IMR-90 (cell line): ENCODE measurements at regions not wholly inside any gene's neighbourhood (a gene's known extent, or its start where the extent isn't known, plus 50 kb on each side); places are given as distances from the start of the nearest gene placed in this dataset.

Source experiments
- ATAC-seq: fragments of 200-7000 bp; cut with Tn5 transposase; 2 replicates; pipeline ENCODE4 v1.9.1; 2020; ENCODE audit warnings: low read depth, mild to moderate bottlenecking, moderate library complexity
- BruUV-seq: library from RNA; stranded (reverse); fragments of 400-500 nt; replicated peaks from 2 replicates; lab custom pipeline; 2021; lab: Mats Ljungman, UMichigan
- CTCF ChIA-PET: fragments of 300-600 bp; formaldehyde crosslinking; extraction: SDS; loops from one replicate; lab custom pipeline; 2021; ENCODE audit warnings: antibody characterized with exemption; lab: Yijun Ruan, JAX
- POLR2A ChIA-PET: fragments of 300-600 bp; sonication (Branson Sonifier 250); formaldehyde crosslinking; loops from one replicate; lab custom pipeline; 2022; ENCODE audit warnings: antibody characterized with exemption; ENCODE audit not compliant: unreplicated experiment; lab: Charles Lee
- DNase-seq: peaks from one replicate; pipeline ENCODE4 v3.0.0; 2013
- H2AFZ ChIP-seq: replicated peaks from 2 replicates; pipeline ENCODE3; 2013; ENCODE audit warnings: low read length, mild to moderate bottlenecking; ENCODE audit not compliant: poor library complexity
- H2AK5ac ChIP-seq: 2 replicates; pipeline ENCODE4 v1.6.1; 2013; ENCODE audit warnings: low read depth, low read length, inconsistent platforms
- H2AK9ac ChIP-seq: replicated peaks from 2 replicates; pipeline ENCODE3; 2013; ENCODE audit warnings: mild to moderate bottlenecking, low read depth, low read length, moderate library complexity; ENCODE audit not compliant: poor library complexity
- H2BK120ac ChIP-seq: 2 replicates; pipeline ENCODE4 v1.6.1; 2013; ENCODE audit warnings: low read depth, low read length, inconsistent platforms
- H2BK15ac ChIP-seq: 3 replicates; pipeline ENCODE4 v1.6.1; 2013; ENCODE audit warnings: low read depth, low read length, inconsistent platforms
- H2BK20ac ChIP-seq: 2 replicates; pipeline ENCODE4 v1.6.1; 2013; ENCODE audit warnings: low read depth, mild to moderate bottlenecking, inconsistent platforms, low read length, moderate library complexity
- H2BK5ac ChIP-seq: 2 replicates; pipeline ENCODE4 v1.6.1; 2013; ENCODE audit warnings: mild to moderate bottlenecking, low read depth, low read length, inconsistent platforms; ENCODE audit not compliant: poor library complexity, severe bottlenecking
- H3K14ac ChIP-seq: replicated peaks from 2 replicates; pipeline ENCODE4 v1.6.1; 2013; ENCODE audit warnings: low read depth, low read length, inconsistent platforms
- H3K18ac ChIP-seq: 2 replicates; pipeline ENCODE4 v1.6.1; 2013; ENCODE audit warnings: low read depth, low read length, control low read depth
- H3K23ac ChIP-seq: 2 replicates; pipeline ENCODE4 v1.6.1; 2013; ENCODE audit warnings: low read depth, low read length, inconsistent platforms
- H3K27ac ChIP-seq: 2 replicates; pipeline ENCODE4 v1.5.1; 2013; ENCODE audit warnings: mild to moderate bottlenecking, control low read depth, low read length; ENCODE audit not compliant: insufficient read depth
- H3K27me3 ChIP-seq: 2 replicates; pipeline ENCODE4 v1.6.1; 2013; ENCODE audit warnings: low read length; ENCODE audit not compliant: control insufficient read depth, insufficient read depth
- H3K36me3 ChIP-seq: 2 replicates; pipeline ENCODE4 v1.6.1; 2013; ENCODE audit warnings: low read length, mixed read lengths; ENCODE audit not compliant: control insufficient read depth, insufficient read depth
- H3K4ac ChIP-seq: 2 replicates; pipeline ENCODE4 v1.6.1; 2013; ENCODE audit warnings: low read depth, low read length, inconsistent platforms
- H3K4me1 ChIP-seq: 2 replicates; pipeline ENCODE4 v1.6.1; 2013; ENCODE audit warnings: low read length, mixed read lengths; ENCODE audit not compliant: control insufficient read depth, insufficient read depth
- H3K4me2 ChIP-seq: 2 replicates; pipeline ENCODE4 v1.6.1; 2013; ENCODE audit warnings: low read depth, mild to moderate bottlenecking, control low read depth, low read length, moderate library complexity
- H3K4me3 ChIP-seq: 2 replicates; pipeline ENCODE4 v1.5.1; 2013; ENCODE audit warnings: low read depth, mild to moderate bottlenecking, control low read depth, low read length, moderate library complexity; ENCODE audit not compliant: insufficient read depth
- H3K56ac ChIP-seq: 2 replicates; pipeline ENCODE4 v1.6.1; 2013; ENCODE audit warnings: low read length, inconsistent platforms; ENCODE audit not compliant: insufficient read depth; ENCODE audit errors: extremely low read depth
- H3K79me1 ChIP-seq, 2 experiments: 2 replicates each; pipeline ENCODE4 v1.6.1; 2013; ENCODE audit warnings: low read length in 2 of 2, inconsistent platforms in 1 of 2, low read depth in 1 of 2
- H3K9ac ChIP-seq: 2 replicates; pipeline ENCODE4 v1.6.1; 2013; ENCODE audit warnings: low read depth, low read length, control low read depth
- H3K9me1 ChIP-seq: 2 replicates; pipeline ENCODE4 v1.6.1; 2013; ENCODE audit warnings: low read length, inconsistent platforms; ENCODE audit not compliant: insufficient read depth
- H3K9me3 ChIP-seq: 2 replicates; pipeline ENCODE4 v1.6.1; 2013; ENCODE audit warnings: low read length; ENCODE audit not compliant: control insufficient read depth, insufficient read depth
- H4K20me1 ChIP-seq: 2 replicates; pipeline ENCODE4 v1.6.1; 2013; ENCODE audit warnings: low read length, inconsistent platforms; ENCODE audit not compliant: insufficient read depth
- H4K5ac ChIP-seq: 2 replicates; pipeline ENCODE4 v1.6.1; 2013; ENCODE audit warnings: mild to moderate bottlenecking, low read depth, low read length, control low read depth
- H4K8ac ChIP-seq, 2 experiments: 2 replicates each; pipeline ENCODE4 v1.6.1; 2013; ENCODE audit warnings: low read depth in 2 of 2, low read length in 2 of 2, control low read depth in 1 of 2, inconsistent platforms in 1 of 2
- H4K91ac ChIP-seq: 2 replicates; pipeline ENCODE4 v1.6.1; 2013; ENCODE audit warnings: low read depth, low read length, inconsistent platforms; ENCODE audit not compliant: insufficient read depth
- BHLHE40 ChIP-seq: fragments of 150-350 bp; IDR thresholded peaks from 2 replicates; pipeline ENCODE4 v1.6.1; 2016; ENCODE audit warnings: mild to moderate bottlenecking, low read depth, low read length
- CHD1 ChIP-seq: IDR thresholded peaks from 2 replicates; pipeline ENCODE4 v1.6.1; 2012; ENCODE audit warnings: low read depth, low read length, improper control_type of control experiment
- MAFK ChIP-seq: IDR thresholded peaks from 2 replicates; pipeline ENCODE4 v1.6.1; 2012; ENCODE audit warnings: low read depth, low read length, improper control_type of control experiment
- MAZ ChIP-seq: IDR thresholded peaks from 2 replicates; pipeline ENCODE4 v1.6.1; 2012; ENCODE audit warnings: low read depth, mild to moderate bottlenecking, low read length, improper control_type of control experiment, moderate library complexity, borderline replicate concordance
- MXI1 ChIP-seq: IDR thresholded peaks from 2 replicates; pipeline ENCODE4 v1.6.1; 2012; ENCODE audit warnings: low read depth, mild to moderate bottlenecking, low read length, moderate library complexity, borderline replicate concordance
- NFE2L2 ChIP-seq: fragments of 150-350 bp; IDR thresholded peaks from 2 replicates; pipeline ENCODE4 v1.6.1; 2016; ENCODE audit warnings: low read depth, mild to moderate bottlenecking, low read length
- POLR2A ChIP-seq: IDR thresholded peaks from 2 replicates; pipeline ENCODE4 v1.6.1; 2012; ENCODE audit warnings: mild to moderate bottlenecking, low read depth, low read length
- RAD21 ChIP-seq: IDR thresholded peaks from 2 replicates; pipeline ENCODE4 v1.6.1; 2012; ENCODE audit warnings: low read length, improper control_type of control experiment
- RCOR1 ChIP-seq: IDR thresholded peaks from 2 replicates; pipeline ENCODE4 v1.6.1; 2012; ENCODE audit warnings: mild to moderate bottlenecking, low read length, improper control_type of control experiment; ENCODE audit not compliant: insufficient replicate concordance
- RFX5 ChIP-seq: IDR thresholded peaks from 2 replicates; pipeline ENCODE4 v1.8.0; 2012; ENCODE audit warnings: low read depth, mild to moderate bottlenecking, low read length, moderate library complexity
- SMC3 ChIP-seq: fragments of 150-350 bp; IDR thresholded peaks from 2 replicates; pipeline ENCODE4 v1.6.1; 2016; ENCODE audit warnings: low read depth, mild to moderate bottlenecking, antibody characterized with exemption, low read length, moderate library complexity
- WGBS, 2 experiments: methylation state at CpG; one replicate each; pipeline versions ENCODE4 v1.1.5 to v1.1.7; 2013; ENCODE audit warnings: missing lambda C conversion rate in 2 of 2; ENCODE audit not compliant: insufficient read length in 1 of 2; ENCODE audit errors: extremely low coverage in 2 of 2; 5-methylcytosine and 5-hydroxymethylcytosine counted together
- dilution Hi-C: fragments of 300-500 bp; cut with HindIII; formaldehyde crosslinking; loops from one replicate; pipeline ENCODE4 v1.14.3; 2018; ENCODE audit warnings: low sequenced_read_pairs; ENCODE audit not compliant: unreplicated experiment
- in situ Hi-C: fragments of 300-500 bp; cut with MboI; formaldehyde crosslinking; loops from 3 replicates; pipeline ENCODE4 v1.14.3; 2019; ENCODE audit warnings: low sequenced_read_pairs, inconsistent platforms, mixed read lengths
- intact Hi-C: fragments of 100-400 bp; cut with micrococcal nuclease; formaldehyde crosslinking; loops from 2 replicates; pipeline ENCODE4 v1.10.0; 2022
- TF ChIP-seq, protein P1 (sequence below): fragments of 150-350 bp; IDR thresholded peaks from 2 replicates; pipeline ENCODE4 v1.6.1; 2016; ENCODE audit warnings: low read depth, mild to moderate bottlenecking, low read length, moderate library complexity, borderline replicate concordance
- TF ChIP-seq, protein P2 (sequence below): conservative IDR thresholded peaks from 2 replicates; pipeline ENCODE4 v1.5.1; 2012; ENCODE audit warnings: mild to moderate bottlenecking, low read depth, low read length, improper control_type of control experiment
- TF ChIP-seq, protein P3 (sequence below): fragments of 150-350 bp; IDR thresholded peaks from 2 replicates; pipeline ENCODE4 v1.6.1; 2017; ENCODE audit warnings: mild to moderate bottlenecking, antibody characterized with exemption, low read length, low read depth

DNA sequence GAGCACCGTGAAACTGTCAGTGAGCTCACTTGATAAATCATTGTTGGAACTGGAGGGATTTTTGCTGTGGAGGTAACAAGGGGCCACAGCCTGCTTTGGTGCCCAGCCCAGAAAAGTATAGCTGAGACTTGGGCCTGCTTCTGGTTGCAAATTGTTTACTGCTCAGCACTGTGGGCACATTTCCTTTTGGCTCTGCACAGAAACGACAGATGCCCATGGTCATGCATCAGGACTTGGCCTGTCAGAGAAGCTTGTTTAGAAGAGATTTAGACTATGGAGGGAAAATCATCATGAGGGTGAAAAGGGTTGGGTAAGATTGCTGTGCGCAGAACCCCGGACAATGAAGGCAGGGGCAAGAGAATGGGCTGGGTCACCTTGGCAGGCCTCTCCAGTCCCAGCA is 286.1 kb upstream of the CTNNB1 start:
- Histone ChIP-seq H3K9ac (no peak overlapping the region), H4K5ac (no peak overlapping the region), H2BK5ac (no peak overlapping the region), H3K9me1 (no peaks in the 10 kb centered on the region), H3K56ac (no peak overlapping the region), H3K4me3 (no peak overlapping the region), H2BK120ac (no peak overlapping the region), H3K4me1 (no peaks in the 10 kb centered on the region), H3K14ac (no peak overlapping the region), H4K20me1 (no peaks in the 10 kb centered on the region), H3K79me1 (no peaks in the 10 kb centered on the region), H2AFZ (no peak overlapping the region), H2AK5ac (no peak overlapping the region), H3K27me3 (no peaks in the 10 kb centered on the region), H3K4ac (no peak overlapping the region), H2BK20ac (no peak overlapping the region), H2AK9ac (no peak overlapping the region), H3K18ac (no peak overlapping the region), H4K91ac (no peak overlapping the region), H3K9me3 (peaks cover 8% of the 10 kb centered on the region; the same call in 1 of the 2 replicates), H3K4me2 (no peak overlapping the region), H3K27ac (no peak overlapping the region), H3K36me3 (no peaks in the 10 kb centered on the region), H2BK15ac (no peak overlapping the region), H4K8ac (no peak overlapping the region), H3K23ac (no peak overlapping the region)
- dilution Hi-C loops = no loop called here
- DNase-seq (no peak), ATAC-seq (no peak)
- POLR2A ChIA-PET = no interaction called here
- in situ Hi-C loops = no loop called here
- no CpG with 5 or more reads among the region's 4 CpGs for WGBS, 2 experiments
- CTCF ChIA-PET = no interaction called here
- BruUV-seq = no TSS peak
- intact Hi-C loops = no loop called here
- TF ChIP-seq POLR2A (no peak), MAFK (no peak), NFE2L2 (no peak), RAD21 (no peak), MXI1 (no peak), RFX5 (no peak), RCOR1 (no peak), MAZ (no peak), CHD1 (no peak), SMC3 (no peak), BHLHE40 (no peak)
- TF ChIP-seq, protein P1, sequence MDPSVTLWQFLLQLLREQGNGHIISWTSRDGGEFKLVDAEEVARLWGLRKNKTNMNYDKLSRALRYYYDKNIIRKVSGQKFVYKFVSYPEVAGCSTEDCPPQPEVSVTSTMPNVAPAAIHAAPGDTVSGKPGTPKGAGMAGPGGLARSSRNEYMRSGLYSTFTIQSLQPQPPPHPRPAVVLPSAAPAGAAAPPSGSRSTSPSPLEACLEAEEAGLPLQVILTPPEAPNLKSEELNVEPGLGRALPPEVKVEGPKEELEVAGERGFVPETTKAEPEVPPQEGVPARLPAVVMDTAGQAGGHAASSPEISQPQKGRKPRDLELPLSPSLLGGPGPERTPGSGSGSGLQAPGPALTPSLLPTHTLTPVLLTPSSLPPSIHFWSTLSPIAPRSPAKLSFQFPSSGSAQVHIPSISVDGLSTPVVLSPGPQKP = no peak
- TF ChIP-seq, protein P2, sequence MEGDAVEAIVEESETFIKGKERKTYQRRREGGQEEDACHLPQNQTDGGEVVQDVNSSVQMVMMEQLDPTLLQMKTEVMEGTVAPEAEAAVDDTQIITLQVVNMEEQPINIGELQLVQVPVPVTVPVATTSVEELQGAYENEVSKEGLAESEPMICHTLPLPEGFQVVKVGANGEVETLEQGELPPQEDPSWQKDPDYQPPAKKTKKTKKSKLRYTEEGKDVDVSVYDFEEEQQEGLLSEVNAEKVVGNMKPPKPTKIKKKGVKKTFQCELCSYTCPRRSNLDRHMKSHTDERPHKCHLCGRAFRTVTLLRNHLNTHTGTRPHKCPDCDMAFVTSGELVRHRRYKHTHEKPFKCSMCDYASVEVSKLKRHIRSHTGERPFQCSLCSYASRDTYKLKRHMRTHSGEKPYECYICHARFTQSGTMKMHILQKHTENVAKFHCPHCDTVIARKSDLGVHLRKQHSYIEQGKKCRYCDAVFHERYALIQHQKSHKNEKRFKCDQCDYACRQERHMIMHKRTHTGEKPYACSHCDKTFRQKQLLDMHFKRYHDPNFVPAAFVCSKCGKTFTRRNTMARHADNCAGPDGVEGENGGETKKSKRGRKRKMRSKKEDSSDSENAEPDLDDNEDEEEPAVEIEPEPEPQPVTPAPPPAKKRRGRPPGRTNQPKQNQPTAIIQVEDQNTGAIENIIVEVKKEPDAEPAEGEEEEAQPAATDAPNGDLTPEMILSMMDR = no peak
- TF ChIP-seq, protein P3, sequence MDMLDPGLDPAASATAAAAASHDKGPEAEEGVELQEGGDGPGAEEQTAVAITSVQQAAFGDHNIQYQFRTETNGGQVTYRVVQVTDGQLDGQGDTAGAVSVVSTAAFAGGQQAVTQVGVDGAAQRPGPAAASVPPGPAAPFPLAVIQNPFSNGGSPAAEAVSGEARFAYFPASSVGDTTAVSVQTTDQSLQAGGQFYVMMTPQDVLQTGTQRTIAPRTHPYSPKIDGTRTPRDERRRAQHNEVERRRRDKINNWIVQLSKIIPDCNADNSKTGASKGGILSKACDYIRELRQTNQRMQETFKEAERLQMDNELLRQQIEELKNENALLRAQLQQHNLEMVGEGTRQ = no peak
